ENCODE measurements at regions not wholly inside any gene's neighbourhood (a gene's known extent, or its start where the extent isn't known, plus 50 kb on each side); places are given as distances from the start of the nearest gene placed in this dataset.

DNA sequence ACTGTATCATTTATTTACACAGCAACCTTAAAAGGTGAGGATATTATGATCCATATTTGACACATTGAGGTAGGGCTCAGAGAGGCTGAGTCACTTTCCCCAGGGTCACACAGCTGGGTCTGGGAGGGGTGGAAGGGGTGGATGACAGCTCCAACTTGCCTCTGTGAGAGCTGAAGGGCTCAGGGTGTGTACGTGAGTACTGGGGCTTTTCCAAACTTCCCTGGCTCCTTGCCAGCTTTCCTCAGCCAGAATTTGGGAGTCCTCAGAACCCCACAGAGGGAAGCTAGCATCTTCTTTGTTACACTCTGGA is 58.3 kb upstream of the SLC6A11 start:
- TF ChIP-seq EZH2 (IDR thresholded peaks at IDR 0.05; ENCODE audit: insufficient read depth, poor library complexity, severe bottlenecking) (no peak), EZH2phosphoT487 (IDR thresholded peaks at IDR 0.05; ENCODE audit: insufficient read depth, low read depth) (no peak)
